HG02943 (cell line): ENCODE measurements at regions not wholly inside any gene's neighbourhood (a gene's known extent, or its start where the extent isn't known, plus 50 kb on each side); places are given as distances from the start of the nearest gene placed in this dataset.

Source experiments
- ATAC-seq: cut with Tn5 transposase; IDR thresholded peaks from one replicate; pipeline ENCODE4 v1.9.1; 2021; ENCODE audit warnings: mild to moderate bottlenecking, low read depth, moderate library complexity; ENCODE audit not compliant: unreplicated experiment

- ATAC-seq, result no peak
Observed at GRCh38 chr2:236884569-236885175, 201.0 kb upstream of the COPS8 start.

- ATAC-seq, result no peak
Observed at GRCh38 chr2:236886456-236886855, 199.2 kb upstream of the COPS8 start.

- no peak for ATAC-seq
Observed at GRCh38 chr2:236887531-236887930, 198.2 kb upstream of the COPS8 start.

- no peak for ATAC-seq
Observed at GRCh38 chr2:236887953-236888793, 197.5 kb upstream of the COPS8 start.

- no peak for ATAC-seq
Observed at GRCh38 chr2:236888794-236889780, 196.6 kb upstream of the COPS8 start.

GRCh38 chr2:236889791-236890704 lies 195.6 kb upstream of the COPS8 start:
- no peak for ATAC-seq

- no peak for ATAC-seq
Observed at GRCh38 chr2:236892721-236893120, 193.0 kb upstream of the COPS8 start.

GRCh38 chr2:236894791-236895190 lies 190.9 kb upstream of the COPS8 start:
- no peak for ATAC-seq

GRCh38 chr2:236895497-236895896 lies 190.2 kb upstream of the COPS8 start:
- ATAC-seq, result no peak

GRCh38 chr2:236896688-236897087 lies 189.0 kb upstream of the COPS8 start:
- no peak for ATAC-seq

GRCh38 chr2:236899146-236899545 lies 186.5 kb upstream of the COPS8 start:
- ATAC-seq, result no peak

GRCh38 chr2:236899950-236900640 lies 185.6 kb upstream of the COPS8 start:
- ATAC-seq, result no peak

- ATAC-seq, result no peak
Observed at GRCh38 chr2:236901956-236902355, 183.7 kb upstream of the COPS8 start.

- no peak for ATAC-seq
Observed at GRCh38 chr2:236903978-236904377, 181.7 kb upstream of the COPS8 start.

- no peak for ATAC-seq
Observed at GRCh38 chr2:236904389-236905263, 181.1 kb upstream of the COPS8 start.

- no peak for ATAC-seq
Observed at GRCh38 chr2:236905976-236906375, 179.7 kb upstream of the COPS8 start.

- no peak for ATAC-seq
Observed at GRCh38 chr2:236908439-236909192, 177.1 kb upstream of the COPS8 start.

- ATAC-seq, result no peak
Observed at GRCh38 chr2:236909193-236909504, 176.5 kb upstream of the COPS8 start.
